H9 (cell line): ENCODE measurements at regions not wholly inside any gene's neighbourhood (a gene's known extent, or its start where the extent isn't known, plus 50 kb on each side); places are given as distances from the start of the nearest gene placed in this dataset.

Experiments
- DNase-seq: peaks from one replicate; pipeline ENCODE4 v3.0.0-alpha.2; 2017
- H2AFZ ChIP-seq: one replicate; pipeline ENCODE4 v1.6.1; 2013; ENCODE audit warnings: mild to moderate bottlenecking, low read length, control low read depth, moderate library complexity
- H2AK5ac ChIP-seq: 2 replicates; pipeline ENCODE4 v1.6.1; 2013; ENCODE audit warnings: low read length, control low read depth, mixed read lengths; ENCODE audit not compliant: insufficient read length
- H2BK120ac ChIP-seq: one replicate; pipeline ENCODE4 v1.6.1; 2013; ENCODE audit warnings: low read depth, mild to moderate bottlenecking, low read length, control low read depth, inconsistent platforms; ENCODE audit not compliant: poor library complexity, severe bottlenecking
- H2BK12ac ChIP-seq: 2 replicates; pipeline ENCODE4 v1.6.1; 2013; ENCODE audit warnings: low read length, control low read depth, mixed read lengths, low read depth; ENCODE audit not compliant: insufficient read length
- H2BK15ac ChIP-seq: 2 replicates; pipeline ENCODE4 v1.6.1; 2013; ENCODE audit warnings: low read depth, low read length, control low read depth
- H2BK20ac ChIP-seq: one replicate; pipeline ENCODE4 v1.6.1; 2013; ENCODE audit warnings: low read depth, mild to moderate bottlenecking, low read length, control low read depth, inconsistent platforms; ENCODE audit not compliant: poor library complexity, severe bottlenecking
- H2BK5ac ChIP-seq: 2 replicates; pipeline ENCODE4 v1.6.1; 2013; ENCODE audit warnings: low read length, control low read depth, mixed read lengths; ENCODE audit not compliant: insufficient read length
- H3K14ac ChIP-seq: 2 replicates; pipeline ENCODE4 v1.6.1; 2013; ENCODE audit warnings: low read length, control low read depth; ENCODE audit not compliant: insufficient read depth
- H3K18ac ChIP-seq: 2 replicates; pipeline ENCODE4 v1.6.1; 2013; ENCODE audit warnings: low read depth, mild to moderate bottlenecking, mixed read lengths, low read length, control low read depth; ENCODE audit not compliant: insufficient read length
- H3K23ac ChIP-seq: 2 replicates; pipeline ENCODE4 v1.6.1; 2013; ENCODE audit warnings: low read length, control low read depth, mixed read lengths, low read depth; ENCODE audit not compliant: insufficient read length
- H3K23me2 ChIP-seq: 2 replicates; pipeline ENCODE4 v1.6.1; 2013; ENCODE audit warnings: low read depth, mild to moderate bottlenecking, mixed read lengths, low read length, control low read depth; ENCODE audit not compliant: insufficient read length, poor library complexity, severe bottlenecking
- H3K27ac ChIP-seq: 2 replicates; pipeline ENCODE4 v1.5.1; 2013; ENCODE audit warnings: low read length, control low read depth, mixed read lengths, low read depth; ENCODE audit not compliant: insufficient read length
- H3K27me3 ChIP-seq: 2 replicates; pipeline ENCODE4 v1.6.1; 2013; ENCODE audit warnings: low read length, control low read depth, inconsistent platforms; ENCODE audit not compliant: insufficient read depth
- H3K4ac ChIP-seq: 2 replicates; pipeline ENCODE4 v1.6.1; 2013; ENCODE audit warnings: low read depth, mild to moderate bottlenecking, control low read depth, inconsistent platforms, low read length, moderate library complexity
- H3K4me1 ChIP-seq: 2 replicates; pipeline ENCODE4 v1.6.1; 2013; ENCODE audit warnings: low read length, control low read depth, inconsistent platforms; ENCODE audit not compliant: insufficient read depth
- H3K4me2 ChIP-seq: 2 replicates; pipeline ENCODE4 v1.6.1; 2013; ENCODE audit warnings: low read length, control low read depth, mixed read lengths; ENCODE audit not compliant: insufficient read length, insufficient read depth
- H3K56ac ChIP-seq: 2 replicates; pipeline ENCODE4 v1.6.1; 2013; ENCODE audit warnings: low read depth, mild to moderate bottlenecking, mixed read lengths, low read length, control low read depth; ENCODE audit not compliant: insufficient read length
- H3K79me1 ChIP-seq: 2 replicates; pipeline ENCODE4 v1.6.1; 2013; ENCODE audit warnings: low read depth, mild to moderate bottlenecking, moderate library complexity, low read length, control low read depth, inconsistent platforms; ENCODE audit not compliant: insufficient read depth, poor library complexity, severe bottlenecking
- H3K79me2 ChIP-seq: 2 replicates; pipeline ENCODE4 v1.6.1; 2013; ENCODE audit warnings: low read length, control low read depth, inconsistent platforms; ENCODE audit not compliant: insufficient read depth
- H3K9ac ChIP-seq: 2 replicates; pipeline ENCODE4 v1.6.1; 2013; ENCODE audit warnings: low read length, control low read depth, mixed read lengths; ENCODE audit not compliant: insufficient read length; ENCODE audit errors: extremely low read depth
- H3K9me3 ChIP-seq: one replicate; pipeline ENCODE4 v1.6.1; 2013; ENCODE audit warnings: low read depth, low read length, inconsistent platforms; ENCODE audit not compliant: control insufficient read depth
- H3T11ph ChIP-seq: one replicate; pipeline ENCODE4 v1.6.1; 2013; ENCODE audit warnings: mild to moderate bottlenecking, low read length, control low read depth, inconsistent platforms
- H4K20me1 ChIP-seq: one replicate; pipeline ENCODE4 v1.6.1; 2013; ENCODE audit not compliant: control insufficient read depth, insufficient read length, insufficient read depth
- H4K5ac ChIP-seq: 2 replicates; pipeline ENCODE4 v1.6.1; 2013; ENCODE audit warnings: low read depth, mild to moderate bottlenecking, mixed read lengths, low read length, control low read depth; ENCODE audit not compliant: insufficient read length
- H4K8ac ChIP-seq: replicated peaks from 2 replicates; pipeline ENCODE4 v1.6.1; 2013; ENCODE audit warnings: low read length, control low read depth, mixed read lengths, low read depth; ENCODE audit not compliant: insufficient read length
- H4K91ac ChIP-seq: 2 replicates; pipeline ENCODE4 v1.6.1; 2013; ENCODE audit warnings: low read depth, mild to moderate bottlenecking, moderate library complexity, mixed read lengths, low read length, control low read depth; ENCODE audit not compliant: insufficient read length
- H3K27ac Mint-ChIP-seq, 3 experiments: 2 replicates in 2 of 3; 3 replicates in 1 of 3; pipeline ENCODE4 v1.8.0; 2020 to 2021; ENCODE audit warnings: mixed read lengths in 3 of 3, mild to moderate bottlenecking in 1 of 3, moderate library complexity in 1 of 3
- H3K27me3 Mint-ChIP-seq: 2 replicates; pipeline ENCODE4 v1.8.0; 2021; ENCODE audit warnings: low read depth, mild to moderate bottlenecking, moderate library complexity, mixed read lengths
- H3K36me3 Mint-ChIP-seq, 3 experiments: 2 replicates in 2 of 3; 3 replicates in 1 of 3; pipeline ENCODE4 v1.8.0; 2020 to 2021; ENCODE audit warnings: low read depth in 3 of 3, mixed read lengths in 3 of 3; ENCODE audit not compliant: insufficient read depth in 1 of 3
- H3K4me1 Mint-ChIP-seq, 2 experiments: 2 replicates each; pipeline ENCODE4 v1.8.0; 2020; ENCODE audit warnings: mixed read lengths in 2 of 2
- H3K4me3 Mint-ChIP-seq, 2 experiments: 2 replicates in 1 of 2; 3 replicates in 1 of 2; pipeline ENCODE4 v1.8.0; 2020 to 2021; ENCODE audit warnings: mild to moderate bottlenecking in 2 of 2, mixed read lengths in 2 of 2, moderate library complexity in 1 of 2
- H3K9me3 Mint-ChIP-seq, 2 experiments: 2 replicates in 1 of 2; 3 replicates in 1 of 2; pipeline ENCODE4 v1.8.0; 2020; ENCODE audit warnings: mild to moderate bottlenecking in 2 of 2, mixed read lengths in 2 of 2, moderate library complexity in 1 of 2
- TF ChIP-seq, protein P1 (sequence below): fragments of 200-600 bp; sonication (generic); conservative IDR thresholded peaks from 3 replicates; pipeline ENCODE4 v1.8.0; 2021; ENCODE audit warnings: antibody characterized with exemption, mild to moderate bottlenecking

DNA sequence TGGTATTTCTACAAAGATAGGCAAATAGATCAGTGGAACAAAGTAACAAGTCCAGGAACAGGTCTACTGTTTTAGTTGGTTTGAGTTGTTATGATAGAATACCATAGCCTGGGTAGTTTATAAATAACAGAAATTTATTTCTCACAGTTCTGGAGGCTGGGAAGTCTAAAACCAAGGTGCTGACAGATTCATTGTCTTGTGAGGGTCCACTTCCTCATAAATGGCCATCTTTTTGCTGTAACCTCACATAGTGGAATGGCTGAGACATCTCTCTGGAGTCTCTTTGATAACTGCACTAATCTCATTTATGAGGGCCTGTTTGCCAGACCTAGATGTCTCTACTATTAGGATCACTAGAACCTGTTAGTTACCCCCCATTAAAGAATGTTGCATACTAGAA is 152.3 kb upstream of the MYRIP start:
- no peak overlapping the region for H3K4me3 Mint-ChIP-seq
- Histone ChIP-seq H3K4ac (no peak overlapping the region), H4K91ac (no peak overlapping the region), H4K5ac (no peak overlapping the region), H2BK5ac (no peak overlapping the region), H3K56ac (no peak overlapping the region), H2BK12ac (no peak overlapping the region), H3K4me2 (no peak overlapping the region), H3K9me3 (no peaks in the 10 kb centered on the region), H4K20me1 (no peaks in the 10 kb centered on the region), H2AK5ac (no peak overlapping the region), H4K8ac (no peak overlapping the region), H2BK20ac (no peak overlapping the region), H2BK15ac (no peak overlapping the region), H3K23ac (no peak overlapping the region), H2BK120ac (no peak overlapping the region), H3K27ac (no peak overlapping the region), H3K27me3 (no peaks in the 10 kb centered on the region), H3K79me2 (no peaks in the 10 kb centered on the region), H3K18ac (no peak overlapping the region), H3K4me1 (no peaks in the 10 kb centered on the region), H3K79me1 (no peaks in the 10 kb centered on the region), H3K23me2 (no peaks in the 10 kb centered on the region), H2AFZ (no peak overlapping the region), H3K14ac (no peak overlapping the region), H3T11ph (no peak overlapping the region), H3K9ac (no peak overlapping the region)
- no peak overlapping the region for H3K27ac Mint-ChIP-seq
- no peaks in the 10 kb centered on the region; a peak in 1 of 4 replicates for H3K4me1 Mint-ChIP-seq
- DNase-seq = no peak
- H3K36me3 Mint-ChIP-seq = peaks cover 5 to 9% (median 7%) of the 10 kb centered on the region in 3 experiments; a peak in 4 of 7 replicates
- H3K27me3 Mint-ChIP-seq = no peaks in the 10 kb centered on the region; the same call in none of the 2 replicates
- TF ChIP-seq, protein P1, sequence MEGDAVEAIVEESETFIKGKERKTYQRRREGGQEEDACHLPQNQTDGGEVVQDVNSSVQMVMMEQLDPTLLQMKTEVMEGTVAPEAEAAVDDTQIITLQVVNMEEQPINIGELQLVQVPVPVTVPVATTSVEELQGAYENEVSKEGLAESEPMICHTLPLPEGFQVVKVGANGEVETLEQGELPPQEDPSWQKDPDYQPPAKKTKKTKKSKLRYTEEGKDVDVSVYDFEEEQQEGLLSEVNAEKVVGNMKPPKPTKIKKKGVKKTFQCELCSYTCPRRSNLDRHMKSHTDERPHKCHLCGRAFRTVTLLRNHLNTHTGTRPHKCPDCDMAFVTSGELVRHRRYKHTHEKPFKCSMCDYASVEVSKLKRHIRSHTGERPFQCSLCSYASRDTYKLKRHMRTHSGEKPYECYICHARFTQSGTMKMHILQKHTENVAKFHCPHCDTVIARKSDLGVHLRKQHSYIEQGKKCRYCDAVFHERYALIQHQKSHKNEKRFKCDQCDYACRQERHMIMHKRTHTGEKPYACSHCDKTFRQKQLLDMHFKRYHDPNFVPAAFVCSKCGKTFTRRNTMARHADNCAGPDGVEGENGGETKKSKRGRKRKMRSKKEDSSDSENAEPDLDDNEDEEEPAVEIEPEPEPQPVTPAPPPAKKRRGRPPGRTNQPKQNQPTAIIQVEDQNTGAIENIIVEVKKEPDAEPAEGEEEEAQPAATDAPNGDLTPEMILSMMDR = no peak
- H3K9me3 Mint-ChIP-seq = peaks cover 3 to 9% of the 10 kb centered on the region in 2 experiments; a peak in 4 of 5 replicates
